WTC11 (cell line): ENCODE measurements at regions not wholly inside any gene's neighbourhood (a gene's known extent, or its start where the extent isn't known, plus 50 kb on each side); places are given as distances from the start of the nearest gene placed in this dataset.

Source experiments
- ATAC-seq: fragments of 200-7000 bp; cut with Tn5 transposase; 2 replicates; pipeline ENCODE4 v1.10.0; 2021; ENCODE audit warnings: mild to moderate bottlenecking, moderate library complexity
- CTCF ChIA-PET: fragments of 300-600 bp; sonication (Branson Sonifier 250); formaldehyde crosslinking; loops from one replicate; lab custom pipeline; 2021; ENCODE audit warnings: antibody characterized with exemption; lab: Charles Lee
- POLR2A ChIA-PET: fragments of 350-600 bp; sonication (Branson Sonifier 250); formaldehyde crosslinking; loops from one replicate; lab custom pipeline; 2021; ENCODE audit warnings: antibody characterized with exemption; lab: Charles Lee
- DNase-seq: peaks from one replicate; pipeline ENCODE4 v3.0.0; 2021; ENCODE audit warnings: low spot score
- H3K27ac Mint-ChIP-seq: 2 replicates; pipeline ENCODE4 v1.8.0; 2021; ENCODE audit warnings: mixed read lengths
- H3K27me3 Mint-ChIP-seq: 2 replicates; pipeline ENCODE4 v1.8.0; 2021; ENCODE audit warnings: low read depth, mild to moderate bottlenecking, moderate library complexity, mixed read lengths
- H3K36me3 Mint-ChIP-seq: 2 replicates; pipeline ENCODE4 v1.8.0; 2021; ENCODE audit warnings: mixed read lengths
- H3K4me1 Mint-ChIP-seq: 2 replicates; pipeline ENCODE4 v1.8.0; 2022; ENCODE audit warnings: mixed read lengths
- H3K4me3 Mint-ChIP-seq: 2 replicates; pipeline ENCODE4 v1.8.0; 2021; ENCODE audit warnings: mild to moderate bottlenecking, moderate library complexity, mixed read lengths
- H3K9me3 Mint-ChIP-seq: 2 replicates; pipeline ENCODE4 v1.8.0; 2021; ENCODE audit warnings: mixed read lengths
- ATF1 ChIP-seq: sonication (generic); formaldehyde crosslinking; IDR thresholded peaks from 2 replicates; pipeline ENCODE4 v1.8.1; 2023; ENCODE audit warnings: mild to moderate bottlenecking, moderate library complexity, missing genetic modification reagents
- CREB1 ChIP-seq: sonication (generic); formaldehyde crosslinking; IDR thresholded peaks from 2 replicates; pipeline ENCODE4 v1.8.0; 2023; ENCODE audit warnings: mild to moderate bottlenecking, missing genetic modification reagents
- CREM ChIP-seq: sonication (generic); formaldehyde crosslinking; IDR thresholded peaks from 2 replicates; pipeline ENCODE4 v1.8.1; 2022; ENCODE audit warnings: mild to moderate bottlenecking, missing genetic modification reagents, moderate library complexity
- FOXJ3 ChIP-seq: sonication (generic); formaldehyde crosslinking; IDR thresholded peaks from 2 replicates; pipeline ENCODE4 v1.9.0; 2021; ENCODE audit warnings: missing genetic modification reagents, mild to moderate bottlenecking, borderline replicate concordance
- GABPB1 ChIP-seq: sonication (generic); formaldehyde crosslinking; IDR thresholded peaks from 2 replicates; pipeline ENCODE4 v1.8.1; 2023; ENCODE audit warnings: mild to moderate bottlenecking, missing genetic modification reagents
- GTF2I ChIP-seq: fragments of 250-450 bp; sonication (Bioruptor Pico); conservative IDR thresholded peaks from 2 replicates; pipeline ENCODE4 v1.4.0; 2021; ENCODE audit warnings: mild to moderate bottlenecking
- HMGA2 ChIP-seq: fragments of 250-450 bp; sonication (Bioruptor Pico); IDR thresholded peaks from 2 replicates; pipeline ENCODE4 v1.4.0; 2021; ENCODE audit warnings: mild to moderate bottlenecking, moderate library complexity
- IRF1 ChIP-seq: sonication (generic); formaldehyde crosslinking; IDR thresholded peaks from 2 replicates; pipeline ENCODE4 v1.8.0; 2023; ENCODE audit warnings: missing genetic modification reagents
- KAT7 ChIP-seq: sonication (generic); formaldehyde crosslinking; IDR thresholded peaks from 2 replicates; pipeline ENCODE4 v1.8.1; 2023; ENCODE audit warnings: missing genetic modification reagents, mild to moderate bottlenecking, borderline replicate concordance
- MXD4 ChIP-seq: fragments of 250-450 bp; sonication (Bioruptor Pico); IDR thresholded peaks from 2 replicates; pipeline ENCODE4 v1.8.0; 2021; ENCODE audit warnings: mild to moderate bottlenecking, moderate library complexity, borderline replicate concordance
- MYBL2 ChIP-seq: sonication (generic); formaldehyde crosslinking; IDR thresholded peaks from 2 replicates; pipeline ENCODE4 v1.8.1; 2023; ENCODE audit warnings: mild to moderate bottlenecking, moderate library complexity, missing genetic modification reagents
- NFE2L1 ChIP-seq: sonication (generic); formaldehyde crosslinking; IDR thresholded peaks from 2 replicates; pipeline ENCODE4 v1.8.1; 2023; ENCODE audit warnings: missing genetic modification reagents
- PRRX2 ChIP-seq: fragments of 250-450 bp; sonication (Bioruptor Pico); IDR thresholded peaks from 2 replicates; pipeline ENCODE4 v1.8.0; 2021; ENCODE audit warnings: mild to moderate bottlenecking
- RORB ChIP-seq: fragments of 250-450 bp; sonication (Bioruptor Pico); IDR thresholded peaks from 2 replicates; pipeline ENCODE4 v1.9.0; 2021; ENCODE audit warnings: mild to moderate bottlenecking
- TEAD1 ChIP-seq: sonication (generic); formaldehyde crosslinking; IDR thresholded peaks from 2 replicates; pipeline ENCODE4 v1.8.0; 2022; ENCODE audit warnings: mild to moderate bottlenecking, missing genetic modification reagents
- TEAD4 ChIP-seq: sonication (generic); formaldehyde crosslinking; IDR thresholded peaks from 2 replicates; pipeline ENCODE4 v1.8.0; 2022; ENCODE audit warnings: mild to moderate bottlenecking, missing genetic modification reagents
- TP53 ChIP-seq: sonication (generic); formaldehyde crosslinking; IDR thresholded peaks from 2 replicates; pipeline ENCODE4 v1.8.1; 2023; ENCODE audit warnings: mild to moderate bottlenecking, missing genetic modification reagents
- ZBTB43 ChIP-seq: sonication (generic); formaldehyde crosslinking; IDR thresholded peaks from 2 replicates; pipeline ENCODE4 v1.8.1; 2023; ENCODE audit warnings: mild to moderate bottlenecking, missing genetic modification reagents
- ZNF396 ChIP-seq: fragments of 250-450 bp; sonication (Bioruptor Pico); IDR thresholded peaks from 2 replicates; pipeline ENCODE4 v1.8.0; 2021; ENCODE audit warnings: mild to moderate bottlenecking, moderate library complexity, borderline replicate concordance
- ZNF671 ChIP-seq: fragments of 250-450 bp; sonication (Bioruptor Pico); IDR thresholded peaks from 2 replicates; pipeline ENCODE4 v1.8.0; 2021; ENCODE audit warnings: mild to moderate bottlenecking
- TF ChIP-seq, protein P1 (sequence below): sonication (generic); formaldehyde crosslinking; IDR thresholded peaks from 2 replicates; pipeline ENCODE4 v1.8.0; 2022; ENCODE audit warnings: missing genetic modification reagents
- TF ChIP-seq, protein P2 (sequence below): sonication (generic); formaldehyde crosslinking; IDR thresholded peaks from 2 replicates; pipeline ENCODE4 v1.8.1; 2023; ENCODE audit warnings: mild to moderate bottlenecking, missing genetic modification reagents, moderate library complexity
- TF ChIP-seq, protein P3 (sequence below): sonication (generic); formaldehyde crosslinking; IDR thresholded peaks from 2 replicates; pipeline ENCODE4 v1.8.1; 2023; ENCODE audit warnings: mild to moderate bottlenecking, missing genetic modification reagents, moderate library complexity
- TF ChIP-seq, protein P4 (sequence below): sonication (generic); formaldehyde crosslinking; IDR thresholded peaks from 2 replicates; pipeline ENCODE4 v1.8.0; 2022; ENCODE audit warnings: mild to moderate bottlenecking, missing genetic modification reagents

DNA sequence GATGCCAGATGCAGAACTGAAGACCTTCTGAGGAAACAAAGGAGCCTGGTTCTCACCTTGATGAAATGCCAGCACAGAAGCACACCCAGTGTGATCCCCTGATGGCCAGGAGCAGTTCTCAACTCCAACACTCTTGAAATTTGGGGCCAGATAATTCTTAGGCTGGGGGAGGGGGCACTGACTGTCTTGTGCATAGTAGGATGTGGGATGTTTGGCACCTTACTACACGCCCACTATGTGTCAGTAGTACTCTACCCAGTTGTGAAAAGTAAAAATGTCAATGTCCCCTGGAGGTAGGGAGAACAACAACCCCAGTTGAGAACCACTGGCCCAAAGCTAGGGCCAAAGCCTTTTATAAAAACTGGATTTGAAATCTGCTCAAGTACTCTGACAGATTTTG, 398.3 kb upstream of the ARID1B start:
- no peak for TF ChIP-seq ZNF396 (CRISPR knock-in tag)
- TF ChIP-seq CREB1 (CRISPR knock-in tag) = no peak
- TF ChIP-seq TEAD4 (CRISPR knock-in tag) = no peak
- TF ChIP-seq TP53 (CRISPR knock-in tag) = no peak
- TF ChIP-seq MYBL2 (CRISPR knock-in tag) = no peak
- TF ChIP-seq, protein P1, sequence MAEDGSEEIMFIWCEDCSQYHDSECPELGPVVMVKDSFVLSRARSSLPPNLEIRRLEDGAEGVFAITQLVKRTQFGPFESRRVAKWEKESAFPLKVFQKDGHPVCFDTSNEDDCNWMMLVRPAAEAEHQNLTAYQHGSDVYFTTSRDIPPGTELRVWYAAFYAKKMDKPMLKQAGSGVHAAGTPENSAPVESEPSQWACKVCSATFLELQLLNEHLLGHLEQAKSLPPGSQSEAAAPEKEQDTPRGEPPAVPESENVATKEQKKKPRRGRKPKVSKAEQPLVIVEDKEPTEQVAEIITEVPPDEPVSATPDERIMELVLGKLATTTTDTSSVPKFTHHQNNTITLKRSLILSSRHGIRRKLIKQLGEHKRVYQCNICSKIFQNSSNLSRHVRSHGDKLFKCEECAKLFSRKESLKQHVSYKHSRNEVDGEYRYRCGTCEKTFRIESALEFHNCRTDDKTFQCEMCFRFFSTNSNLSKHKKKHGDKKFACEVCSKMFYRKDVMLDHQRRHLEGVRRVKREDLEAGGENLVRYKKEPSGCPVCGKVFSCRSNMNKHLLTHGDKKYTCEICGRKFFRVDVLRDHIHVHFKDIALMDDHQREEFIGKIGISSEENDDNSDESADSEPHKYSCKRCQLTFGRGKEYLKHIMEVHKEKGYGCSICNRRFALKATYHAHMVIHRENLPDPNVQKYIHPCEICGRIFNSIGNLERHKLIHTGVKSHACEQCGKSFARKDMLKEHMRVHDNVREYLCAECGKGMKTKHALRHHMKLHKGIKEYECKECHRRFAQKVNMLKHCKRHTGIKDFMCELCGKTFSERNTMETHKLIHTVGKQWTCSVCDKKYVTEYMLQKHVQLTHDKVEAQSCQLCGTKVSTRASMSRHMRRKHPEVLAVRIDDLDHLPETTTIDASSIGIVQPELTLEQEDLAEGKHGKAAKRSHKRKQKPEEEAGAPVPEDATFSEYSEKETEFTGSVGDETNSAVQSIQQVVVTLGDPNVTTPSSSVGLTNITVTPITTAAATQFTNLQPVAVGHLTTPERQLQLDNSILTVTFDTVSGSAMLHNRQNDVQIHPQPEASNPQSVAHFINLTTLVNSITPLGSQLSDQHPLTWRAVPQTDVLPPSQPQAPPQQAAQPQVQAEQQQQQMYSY (CRISPR knock-in tag) = no peak
- no peak for TF ChIP-seq ZNF671 (CRISPR knock-in tag)
- TF ChIP-seq, protein P2, sequence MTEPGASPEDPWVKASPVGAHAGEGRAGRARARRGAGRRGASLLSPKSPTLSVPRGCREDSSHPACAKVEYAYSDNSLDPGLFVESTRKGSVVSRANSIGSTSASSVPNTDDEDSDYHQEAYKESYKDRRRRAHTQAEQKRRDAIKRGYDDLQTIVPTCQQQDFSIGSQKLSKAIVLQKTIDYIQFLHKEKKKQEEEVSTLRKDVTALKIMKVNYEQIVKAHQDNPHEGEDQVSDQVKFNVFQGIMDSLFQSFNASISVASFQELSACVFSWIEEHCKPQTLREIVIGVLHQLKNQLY (CRISPR knock-in tag) = no peak
- TF ChIP-seq KAT7 = no peak
- no peak for TF ChIP-seq HMGA2
- no peak for TF ChIP-seq GTF2I (CRISPR knock-in tag)
- TF ChIP-seq CREM (CRISPR knock-in tag) = no peak
- no peak for TF ChIP-seq IRF1 (CRISPR knock-in tag)
- TF ChIP-seq PRRX2 (CRISPR knock-in tag) = no peak
- TF ChIP-seq, protein P3, sequence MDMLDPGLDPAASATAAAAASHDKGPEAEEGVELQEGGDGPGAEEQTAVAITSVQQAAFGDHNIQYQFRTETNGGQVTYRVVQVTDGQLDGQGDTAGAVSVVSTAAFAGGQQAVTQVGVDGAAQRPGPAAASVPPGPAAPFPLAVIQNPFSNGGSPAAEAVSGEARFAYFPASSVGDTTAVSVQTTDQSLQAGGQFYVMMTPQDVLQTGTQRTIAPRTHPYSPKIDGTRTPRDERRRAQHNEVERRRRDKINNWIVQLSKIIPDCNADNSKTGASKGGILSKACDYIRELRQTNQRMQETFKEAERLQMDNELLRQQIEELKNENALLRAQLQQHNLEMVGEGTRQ (CRISPR knock-in tag) = no peak
- no peak for TF ChIP-seq ATF1 (CRISPR knock-in tag)
- no peaks in the 10 kb centered on the region; the same call in 1 of the 2 replicates for H3K27me3 Mint-ChIP-seq
- ChIA-PET CTCF (no interaction called here), POLR2A (no interaction called here)
- no peak for DNase-seq
- H3K4me3 Mint-ChIP-seq = no peak overlapping the region
- peak; percentile 74 for ATAC-seq
- no peak overlapping the region for H3K27ac Mint-ChIP-seq
- H3K9me3 Mint-ChIP-seq = peaks cover 4% of the 10 kb centered on the region; the same call in 1 of the 2 replicates
- peaks cover 16% of the 10 kb centered on the region for H3K4me1 Mint-ChIP-seq
- H3K36me3 Mint-ChIP-seq = no peaks in the 10 kb centered on the region

DNA sequence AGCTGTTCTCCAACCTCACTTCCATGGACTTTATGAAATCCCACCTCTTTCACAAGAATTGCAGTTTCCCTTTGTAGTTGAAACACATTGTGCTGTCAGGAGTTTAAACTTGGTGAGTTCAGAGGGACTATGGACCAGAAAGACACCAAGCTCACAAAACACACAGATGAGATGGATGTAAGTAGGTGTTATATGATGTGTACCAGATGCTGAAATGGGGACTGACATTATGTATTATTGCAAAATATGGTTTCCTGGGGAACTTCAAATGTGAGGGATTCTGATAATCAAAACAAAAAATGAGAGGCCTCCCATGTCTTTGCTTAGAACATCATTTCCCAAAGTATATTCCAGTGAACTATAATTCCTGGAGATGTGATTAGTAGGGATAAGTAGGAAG, 401.1 kb upstream of the ARID1B start:
- H3K27me3 Mint-ChIP-seq = no peaks in the 10 kb centered on the region; the same call in 1 of the 2 replicates
- TF ChIP-seq, protein P4, sequence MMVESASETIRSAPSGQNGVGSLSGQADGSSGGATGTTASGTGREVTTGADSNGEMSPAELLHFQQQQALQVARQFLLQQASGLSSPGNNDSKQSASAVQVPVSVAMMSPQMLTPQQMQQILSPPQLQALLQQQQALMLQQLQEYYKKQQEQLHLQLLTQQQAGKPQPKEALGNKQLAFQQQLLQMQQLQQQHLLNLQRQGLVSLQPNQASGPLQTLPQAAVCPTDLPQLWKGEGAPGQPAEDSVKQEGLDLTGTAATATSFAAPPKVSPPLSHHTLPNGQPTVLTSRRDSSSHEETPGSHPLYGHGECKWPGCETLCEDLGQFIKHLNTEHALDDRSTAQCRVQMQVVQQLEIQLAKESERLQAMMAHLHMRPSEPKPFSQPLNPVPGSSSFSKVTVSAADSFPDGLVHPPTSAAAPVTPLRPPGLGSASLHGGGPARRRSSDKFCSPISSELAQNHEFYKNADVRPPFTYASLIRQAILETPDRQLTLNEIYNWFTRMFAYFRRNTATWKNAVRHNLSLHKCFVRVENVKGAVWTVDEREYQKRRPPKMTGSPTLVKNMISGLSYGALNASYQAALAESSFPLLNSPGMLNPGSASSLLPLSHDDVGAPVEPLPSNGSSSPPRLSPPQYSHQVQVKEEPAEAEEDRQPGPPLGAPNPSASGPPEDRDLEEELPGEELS = no peak
- TF ChIP-seq RORB (no peak), NFE2L1 (CRISPR knock-in tag) (no peak), GABPB1 (CRISPR knock-in tag) (no peak), MXD4 (CRISPR knock-in tag) (no peak), TEAD1 (CRISPR knock-in tag) (no peak), PRRX2 (CRISPR knock-in tag) (no peak), FOXJ3 (CRISPR knock-in tag) (no peak), ZBTB43 (CRISPR knock-in tag) (no peak)
- TF ChIP-seq, all 79 proteins: peak for 0
- no peak overlapping the region for H3K4me3 Mint-ChIP-seq
- no peak for DNase-seq
- H3K9me3 Mint-ChIP-seq = peaks cover 14% of the 10 kb centered on the region; the same call in 1 of the 2 replicates
- POLR2A ChIA-PET = no interaction called here
- H3K27ac Mint-ChIP-seq = no peak overlapping the region
- CTCF ChIA-PET = no interaction called here
- no peak for ATAC-seq
- H3K36me3 Mint-ChIP-seq = no peaks in the 10 kb centered on the region
- peaks cover 16% of the 10 kb centered on the region for H3K4me1 Mint-ChIP-seq
